ENCODE measurements at regions not wholly inside any gene's neighbourhood (a gene's known extent, or its start where the extent isn't known, plus 50 kb on each side); places are given as distances from the start of the nearest gene placed in this dataset.

GRCh38 chr11:129729216-129729615 is 86.4 kb upstream of the TMEM45B start:
- TF ChIP-seq, protein P1, sequence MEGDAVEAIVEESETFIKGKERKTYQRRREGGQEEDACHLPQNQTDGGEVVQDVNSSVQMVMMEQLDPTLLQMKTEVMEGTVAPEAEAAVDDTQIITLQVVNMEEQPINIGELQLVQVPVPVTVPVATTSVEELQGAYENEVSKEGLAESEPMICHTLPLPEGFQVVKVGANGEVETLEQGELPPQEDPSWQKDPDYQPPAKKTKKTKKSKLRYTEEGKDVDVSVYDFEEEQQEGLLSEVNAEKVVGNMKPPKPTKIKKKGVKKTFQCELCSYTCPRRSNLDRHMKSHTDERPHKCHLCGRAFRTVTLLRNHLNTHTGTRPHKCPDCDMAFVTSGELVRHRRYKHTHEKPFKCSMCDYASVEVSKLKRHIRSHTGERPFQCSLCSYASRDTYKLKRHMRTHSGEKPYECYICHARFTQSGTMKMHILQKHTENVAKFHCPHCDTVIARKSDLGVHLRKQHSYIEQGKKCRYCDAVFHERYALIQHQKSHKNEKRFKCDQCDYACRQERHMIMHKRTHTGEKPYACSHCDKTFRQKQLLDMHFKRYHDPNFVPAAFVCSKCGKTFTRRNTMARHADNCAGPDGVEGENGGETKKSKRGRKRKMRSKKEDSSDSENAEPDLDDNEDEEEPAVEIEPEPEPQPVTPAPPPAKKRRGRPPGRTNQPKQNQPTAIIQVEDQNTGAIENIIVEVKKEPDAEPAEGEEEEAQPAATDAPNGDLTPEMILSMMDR (IDR thresholded peaks at IDR 0.05), result no peak
- no peak for TF ChIP-seq POLR2A (IDR thresholded peaks at IDR 0.05)
